ENCODE measurements at regions not wholly inside any gene's neighbourhood (a gene's known extent, or its start where the extent isn't known, plus 50 kb on each side); places are given as distances from the start of the nearest gene placed in this dataset.

DNA sequence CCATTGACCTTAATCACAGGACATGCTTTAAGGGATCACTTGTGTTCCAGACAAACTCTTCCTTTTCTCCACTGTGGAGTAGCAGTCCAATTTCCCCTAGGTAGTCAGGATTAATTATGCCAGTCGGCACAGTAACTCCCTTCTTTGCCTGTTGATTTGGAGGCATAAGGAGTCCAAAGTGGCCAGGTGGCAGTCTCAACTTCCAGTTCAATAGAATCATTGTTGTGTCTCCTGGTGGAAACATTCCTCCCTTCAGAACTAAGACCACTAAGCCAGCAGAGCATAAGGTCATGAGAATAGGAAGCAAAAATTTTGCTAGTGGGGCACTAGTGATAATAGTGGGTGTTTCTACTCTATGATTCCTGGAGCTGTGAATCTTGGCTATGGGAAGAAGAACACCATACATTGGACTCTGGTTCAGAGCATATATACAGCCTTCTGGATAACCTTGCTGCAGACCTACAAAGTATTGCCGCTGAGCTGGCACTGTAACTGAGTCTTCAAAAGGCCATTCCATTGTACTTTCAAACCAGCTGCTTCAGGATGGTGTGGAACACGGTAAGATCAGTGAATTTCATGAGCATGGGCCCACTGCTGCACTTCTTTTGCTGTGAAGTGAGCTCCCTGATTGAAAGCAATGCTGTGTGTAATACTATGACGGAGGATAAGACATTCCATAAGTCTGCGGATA lies 147.3 kb upstream of the MAX start:
- no peak for DNase-seq (ENCODE audit: low read depth in 3 of 3)

DNA sequence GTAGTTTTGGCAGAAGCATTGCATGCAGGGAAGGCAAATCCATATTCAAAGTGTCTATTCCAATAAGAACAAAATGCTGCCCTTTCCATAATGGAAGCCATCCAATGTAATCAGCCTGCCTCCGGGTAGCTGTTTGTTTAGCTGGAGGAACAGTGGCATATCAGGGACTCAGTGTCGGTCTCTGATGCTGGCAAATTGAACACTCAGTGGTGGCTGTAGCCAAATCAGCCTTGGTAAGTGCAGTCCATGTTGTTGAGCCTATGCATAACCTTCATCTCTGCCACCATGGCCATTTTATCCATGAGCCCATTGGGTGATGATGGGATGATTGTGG lies 147.8 kb upstream of the MAX start:
- DNase-seq (ENCODE audit: low read depth in 3 of 3), result no peak

DNA sequence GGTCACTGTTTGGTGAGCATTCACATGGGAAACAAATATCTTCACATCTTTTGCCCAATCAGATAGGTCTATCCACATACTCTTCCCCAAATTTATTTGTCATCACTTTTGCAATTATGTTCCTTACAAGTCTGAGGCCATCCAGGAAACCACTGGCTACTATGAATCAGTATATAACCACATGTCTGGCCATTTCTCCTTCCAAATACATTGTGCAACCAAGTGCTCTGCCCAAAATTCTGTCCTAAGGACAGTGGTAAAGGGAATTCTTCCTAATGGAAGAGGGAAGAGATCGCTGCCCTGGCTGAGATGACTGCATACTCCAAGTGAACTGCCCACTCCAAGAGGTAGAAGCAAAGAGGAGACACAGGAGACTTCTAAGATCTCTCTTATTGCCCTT lies 148.9 kb upstream of the MAX start:
- no peak for DNase-seq (ENCODE audit: low read depth in 3 of 3)

DNA sequence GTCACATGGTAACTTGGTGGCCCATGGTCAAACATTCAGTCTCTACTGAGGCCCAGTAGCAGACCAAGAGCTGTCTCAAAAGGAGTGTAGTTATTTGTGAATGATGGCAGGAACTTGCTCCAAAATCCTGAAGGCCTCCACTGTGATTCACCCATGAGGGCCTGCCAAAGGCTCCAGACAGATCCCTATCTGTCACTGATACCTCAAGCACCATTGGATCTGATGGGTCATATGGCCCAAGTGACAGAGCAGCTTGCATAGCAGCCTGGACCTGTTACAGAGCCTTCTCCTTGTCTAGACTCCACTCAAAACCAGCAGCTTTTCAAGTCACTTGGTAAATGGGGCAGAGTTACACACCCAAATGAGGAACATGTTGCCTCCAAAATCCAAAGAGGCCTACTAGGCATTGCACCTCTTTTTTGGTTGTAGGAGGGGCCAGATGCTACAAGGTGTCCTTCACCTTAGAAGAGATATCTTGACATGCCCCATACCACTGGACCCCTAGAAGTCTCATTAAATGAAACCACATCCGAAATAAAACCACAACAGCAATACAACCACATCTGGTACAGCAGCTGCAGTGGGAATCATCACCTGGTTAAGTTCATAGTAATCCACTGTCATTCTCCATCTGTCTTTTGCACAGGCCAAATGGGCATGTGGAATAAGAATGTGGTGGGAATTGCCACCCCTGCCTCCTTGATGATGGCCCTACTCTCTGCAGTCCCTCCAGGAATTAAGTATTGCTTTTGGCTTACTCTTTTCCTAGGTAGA lies 150.4 kb upstream of the MAX start:
- DNase-seq (ENCODE audit: low read depth in 3 of 3), result no peak

DNA sequence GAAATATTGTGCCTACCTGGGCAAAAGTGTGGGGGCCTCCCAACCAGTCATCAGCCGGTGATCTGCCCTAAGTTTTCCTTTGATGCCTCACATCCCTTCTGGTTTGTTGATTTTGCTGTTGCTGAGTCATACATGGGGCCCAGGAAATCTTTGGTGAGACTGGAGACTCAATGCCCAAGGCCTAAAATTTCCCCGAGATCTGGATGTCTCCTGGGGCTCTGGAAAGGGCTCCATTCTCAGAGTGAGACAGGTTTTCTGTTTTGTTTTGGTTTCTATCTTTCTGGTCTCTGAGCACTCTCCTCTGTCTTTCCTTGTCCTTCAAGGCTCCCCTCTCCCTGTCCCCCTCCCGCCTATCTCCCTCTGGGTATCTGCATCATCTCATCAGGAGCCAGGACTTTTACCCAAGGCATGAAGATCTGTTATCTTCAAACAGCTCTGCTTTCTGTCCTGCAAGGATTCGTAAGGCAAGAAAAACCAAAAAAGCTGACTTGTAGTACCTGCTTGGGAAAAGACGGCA lies 152.8 kb upstream of the MAX start:
- DNase-seq (ENCODE audit: low read depth in 3 of 3), result no peak

DNA sequence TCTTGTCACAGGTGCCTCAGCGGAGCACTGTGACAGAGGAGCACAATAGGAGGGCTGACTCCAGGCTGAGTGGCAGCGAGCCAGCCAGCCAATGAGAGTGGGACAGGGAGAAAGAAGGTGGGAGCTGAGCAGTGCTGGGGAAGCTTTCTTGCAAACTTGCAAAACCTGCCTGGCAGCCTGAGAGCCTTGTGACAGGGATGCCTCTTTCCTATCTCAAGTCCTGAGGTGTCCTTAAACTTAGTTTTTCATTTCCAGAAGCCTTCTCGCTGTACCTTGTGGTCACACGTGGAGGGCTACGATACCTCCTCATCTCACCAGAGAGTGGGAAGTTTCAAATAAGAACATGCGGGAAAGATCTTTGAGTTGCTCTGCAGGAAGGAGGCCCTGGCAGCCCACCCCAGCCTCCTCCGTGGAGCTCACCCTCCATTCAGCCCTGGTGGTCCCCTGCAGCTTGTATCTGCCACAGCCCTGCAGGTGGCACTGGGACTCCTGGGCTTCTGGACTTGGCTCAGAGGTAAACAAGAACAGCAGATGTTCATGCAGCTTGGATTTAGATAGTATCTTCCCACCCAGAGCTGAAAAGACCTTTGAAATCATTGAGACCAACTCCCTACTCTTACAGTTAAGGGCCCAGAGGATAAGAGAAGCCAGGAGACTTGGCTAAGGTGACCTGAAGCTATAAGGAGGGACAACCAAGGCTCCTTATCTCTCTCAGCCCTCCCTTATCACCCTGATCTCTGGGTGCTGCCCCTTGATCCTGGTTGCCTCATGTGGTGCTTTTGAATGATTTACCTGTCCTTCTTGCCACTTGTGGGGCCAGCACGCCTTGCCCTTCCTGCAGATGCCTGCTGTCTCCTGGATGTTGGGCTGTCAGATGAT lies 153.5 kb upstream of the MAX start:
- DNase-seq (ENCODE audit: low read depth in 3 of 3), result no peak

DNA sequence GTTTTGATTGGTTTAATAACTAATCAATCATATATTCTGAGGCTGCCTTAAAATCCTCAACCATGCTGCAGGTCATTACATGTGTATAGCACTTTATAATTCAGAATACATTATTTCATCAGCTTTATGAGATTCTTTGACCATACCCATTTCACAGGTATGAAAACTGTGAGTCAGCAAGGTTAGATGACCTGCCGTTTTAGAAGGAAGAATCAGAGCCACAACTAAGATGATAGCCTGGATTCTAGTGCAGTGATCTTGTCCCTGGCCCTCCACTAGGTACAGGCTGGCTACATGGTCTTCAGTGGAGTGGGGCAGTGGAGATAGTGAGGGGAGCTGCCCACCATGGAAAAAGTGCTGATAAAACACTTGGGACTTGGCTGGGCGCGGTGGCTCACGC lies 154.4 kb upstream of the MAX start:
- DNase-seq (ENCODE audit: low read depth in 3 of 3), result no peak

DNA sequence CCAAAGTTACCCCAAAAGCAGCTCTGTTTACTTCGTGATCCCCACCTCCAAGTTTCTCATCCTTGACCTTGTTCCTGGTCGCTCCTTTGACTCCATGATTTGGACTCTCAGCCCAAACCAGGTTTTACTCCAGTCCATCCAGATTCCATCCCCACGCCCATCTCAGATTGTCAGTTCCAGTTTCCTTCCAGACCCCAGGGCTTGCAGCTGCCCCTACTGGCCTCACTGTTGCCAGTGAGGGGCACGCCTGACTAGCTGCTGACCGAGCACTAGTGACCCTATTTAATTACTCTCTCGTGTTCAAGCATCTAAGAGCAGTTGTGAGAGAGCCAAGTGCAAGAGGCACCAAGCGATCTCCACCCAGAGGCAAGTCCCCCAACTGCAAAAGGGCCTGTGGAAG lies 155.1 kb upstream of the FUT8 start:
- DNase-seq (ENCODE audit: low read depth in 3 of 3), result no peak

DNA sequence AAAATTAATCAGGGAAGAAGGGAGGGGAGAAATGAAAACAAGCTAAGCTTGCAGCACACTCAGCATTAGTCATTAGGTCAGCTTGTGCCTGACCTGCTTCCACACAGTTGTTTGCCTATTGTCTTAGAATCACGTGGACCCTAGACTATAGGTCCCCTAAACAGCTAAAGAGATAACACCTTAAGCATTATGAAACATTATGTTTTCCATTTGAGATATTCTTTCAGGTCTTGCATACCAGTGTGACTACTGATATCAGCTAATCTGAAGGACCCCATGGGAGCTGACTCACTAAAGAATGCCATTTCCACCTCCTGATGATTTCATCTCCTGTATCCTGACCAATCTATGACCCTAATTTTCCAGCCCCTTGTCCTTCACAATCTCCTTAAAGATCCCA lies 154.1 kb upstream of the FUT8 start:
- no peak for DNase-seq (ENCODE audit: low read depth in 3 of 3)

DNA sequence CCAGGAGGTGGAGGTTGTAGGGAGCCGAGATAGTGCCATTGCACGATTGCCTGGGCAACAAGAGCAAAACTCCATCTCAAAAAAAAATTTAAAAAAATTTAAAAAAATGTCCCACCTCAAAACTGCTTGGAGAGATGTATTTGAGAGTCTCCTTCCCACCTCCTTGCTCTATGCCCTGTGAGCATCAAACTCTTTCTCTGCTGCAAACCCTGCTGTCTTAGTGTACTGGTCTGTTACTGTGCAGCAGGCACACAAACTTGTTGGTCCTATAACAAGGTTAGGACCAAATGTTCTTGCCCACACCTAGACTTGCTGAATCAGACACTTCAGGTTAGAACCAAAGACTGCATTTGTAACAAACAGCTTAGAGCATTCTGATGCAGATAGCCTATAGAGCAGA lies 153.5 kb upstream of the FUT8 start:
- no peak for DNase-seq (ENCODE audit: low read depth in 3 of 3)

DNA sequence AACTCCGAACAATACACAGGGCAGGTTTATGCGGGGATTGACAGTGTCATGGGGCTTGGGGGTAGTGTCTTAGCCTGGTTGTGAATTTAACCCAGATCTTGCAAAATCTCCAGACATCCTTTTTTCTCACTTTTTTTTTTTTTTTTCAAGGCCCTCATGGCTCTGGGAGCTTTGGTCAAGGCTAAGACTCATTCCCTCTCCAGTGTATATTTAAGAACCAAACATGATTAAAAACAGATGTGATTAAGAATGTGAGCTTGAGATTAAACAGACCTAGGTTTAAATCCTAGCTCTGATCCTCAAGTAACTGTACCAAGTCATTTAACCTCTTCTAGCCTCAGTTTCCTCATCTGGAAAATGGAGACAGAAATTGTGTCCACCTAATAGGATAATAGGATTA lies 151.7 kb upstream of the FUT8 start:
- no peak for DNase-seq (ENCODE audit: low read depth in 3 of 3)

DNA sequence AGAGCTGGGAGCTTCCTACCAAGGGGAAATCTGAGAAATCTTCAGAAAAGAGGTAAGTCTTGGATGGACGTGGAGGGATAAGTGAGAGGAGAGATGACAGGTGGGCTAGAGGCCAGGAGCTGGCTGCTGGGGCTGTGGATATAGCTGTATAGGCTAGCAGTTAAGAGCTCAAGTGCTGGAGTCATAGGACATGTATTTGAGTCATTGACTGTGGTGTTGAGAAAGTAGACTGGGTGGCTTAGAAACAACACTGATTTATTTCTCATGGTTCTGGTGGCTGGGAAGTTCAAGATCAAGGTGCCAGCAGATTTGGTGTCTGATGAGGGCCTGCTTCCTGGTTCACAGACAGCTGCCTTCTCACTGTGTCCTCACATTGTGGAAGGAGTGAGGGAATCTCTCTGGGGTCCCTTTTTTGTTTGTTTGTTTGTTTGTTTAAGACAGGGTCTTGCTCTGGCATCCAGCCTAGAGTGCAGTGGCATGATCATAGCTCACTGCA lies 151.1 kb upstream of the FUT8 start:
- DNase-seq (ENCODE audit: low read depth in 3 of 3), result no peak

DNA sequence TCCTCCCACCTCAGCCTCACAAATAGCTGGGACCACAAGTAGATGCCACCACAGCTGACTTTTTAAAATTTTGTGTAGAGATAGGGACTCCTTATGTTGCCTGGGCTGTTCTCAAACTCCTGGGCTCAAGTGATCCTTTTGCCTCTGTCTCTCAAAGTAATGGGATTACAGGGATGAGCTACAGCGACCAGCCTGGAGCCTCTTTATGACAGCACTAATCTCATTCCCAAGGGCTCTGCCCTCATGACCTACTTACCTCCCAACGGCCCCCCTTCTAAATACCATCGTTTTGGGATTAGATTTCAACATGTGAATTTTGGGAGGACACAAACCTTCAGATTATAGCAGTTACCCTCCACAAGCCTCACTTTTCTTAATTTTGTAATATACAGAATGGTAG lies 150.6 kb upstream of the FUT8 start:
- DNase-seq (ENCODE audit: low read depth in 3 of 3), result no peak

DNA sequence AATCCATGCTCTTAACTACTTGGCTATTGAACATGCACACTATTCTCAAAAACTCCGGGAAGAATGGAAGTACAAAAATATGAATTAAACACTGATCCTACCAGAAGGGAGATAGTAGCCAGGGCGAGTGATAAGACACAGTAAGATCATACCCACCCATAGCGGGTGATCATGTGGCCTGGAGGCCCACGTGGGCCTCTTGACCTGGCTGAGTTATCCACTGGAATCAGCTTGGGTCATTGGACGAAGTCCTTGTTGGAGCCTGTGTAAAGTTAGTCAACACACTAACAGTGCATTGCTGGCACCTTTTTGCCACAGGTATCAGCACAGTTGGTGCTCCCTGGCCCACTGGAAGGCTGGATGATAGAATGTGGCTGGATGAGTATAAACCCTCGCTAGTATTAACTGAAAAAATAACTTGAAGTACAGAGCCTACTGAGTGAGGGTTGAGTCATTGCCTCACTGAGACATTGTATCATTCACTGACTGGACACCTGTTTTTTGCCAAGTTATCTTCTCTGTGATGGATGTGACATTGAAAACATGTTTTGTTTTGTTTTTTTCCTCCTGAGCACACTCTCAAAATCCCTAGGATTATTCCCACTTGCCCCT lies 149.2 kb upstream of the FUT8 start:
- DNase-seq (ENCODE audit: low read depth in 3 of 3), result no peak

DNA sequence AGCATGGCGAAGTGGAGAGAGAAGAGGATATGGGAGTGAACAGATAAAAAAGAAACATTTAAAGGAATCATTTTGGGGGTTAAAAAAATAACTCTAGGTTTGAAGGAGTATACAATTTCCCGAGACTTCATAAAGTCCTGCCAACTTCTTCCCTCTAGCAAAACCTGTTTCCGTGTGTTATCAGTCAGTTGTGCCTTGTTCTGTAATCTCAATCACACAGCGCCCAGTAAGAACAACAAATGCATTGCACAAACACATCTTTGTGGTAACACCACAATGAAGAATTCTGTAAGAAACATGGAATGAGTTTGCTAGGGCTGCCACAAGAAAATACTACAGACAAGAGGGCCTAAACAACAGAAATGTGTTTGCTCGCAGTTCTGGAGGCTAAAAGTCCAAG lies 144.7 kb upstream of the FUT8 start:
- DNase-seq (ENCODE audit: low read depth in 3 of 3), result no peak

DNA sequence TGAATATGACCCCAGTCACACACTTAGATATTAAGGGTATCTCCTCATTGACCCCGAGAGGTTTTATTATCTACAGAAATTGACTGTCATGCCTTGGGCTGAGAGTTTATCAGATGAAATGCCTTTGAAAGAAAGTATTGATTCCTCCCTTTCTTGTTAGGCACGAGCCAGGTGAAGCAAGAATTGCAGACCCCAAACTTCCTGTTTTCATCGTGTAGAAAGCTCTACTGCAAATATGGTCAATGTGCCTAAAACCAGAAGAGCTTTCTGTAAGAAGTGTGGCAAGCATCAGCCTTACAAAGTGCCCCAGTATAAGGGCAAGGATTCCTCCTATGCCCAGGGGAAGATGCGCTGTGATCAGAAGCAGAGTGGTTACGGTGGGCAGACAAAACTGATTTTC lies 143.9 kb upstream of the FUT8 start:
- no peak for DNase-seq (ENCODE audit: low read depth in 3 of 3)

DNA sequence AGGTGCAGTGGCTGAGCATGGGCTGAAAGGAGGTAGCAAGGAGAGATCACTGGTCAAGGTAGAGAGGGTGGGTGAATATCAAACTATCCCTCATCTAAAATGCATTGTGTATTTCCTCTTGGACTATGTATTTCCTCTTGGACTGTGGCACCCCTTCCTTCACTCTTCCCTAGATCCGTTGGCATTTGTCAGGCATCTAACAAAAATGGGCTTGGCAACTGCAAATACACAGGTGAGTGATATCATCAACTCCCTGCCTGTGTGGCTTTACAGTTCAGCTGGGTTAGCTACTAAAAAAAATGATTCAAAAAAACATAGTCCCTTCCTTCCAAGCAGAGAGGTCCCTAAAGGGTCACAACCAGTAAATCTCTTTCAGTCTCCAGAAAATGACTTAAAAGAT lies 142.8 kb upstream of the FUT8 start:
- no peak for DNase-seq (ENCODE audit: low read depth in 3 of 3)

DNA sequence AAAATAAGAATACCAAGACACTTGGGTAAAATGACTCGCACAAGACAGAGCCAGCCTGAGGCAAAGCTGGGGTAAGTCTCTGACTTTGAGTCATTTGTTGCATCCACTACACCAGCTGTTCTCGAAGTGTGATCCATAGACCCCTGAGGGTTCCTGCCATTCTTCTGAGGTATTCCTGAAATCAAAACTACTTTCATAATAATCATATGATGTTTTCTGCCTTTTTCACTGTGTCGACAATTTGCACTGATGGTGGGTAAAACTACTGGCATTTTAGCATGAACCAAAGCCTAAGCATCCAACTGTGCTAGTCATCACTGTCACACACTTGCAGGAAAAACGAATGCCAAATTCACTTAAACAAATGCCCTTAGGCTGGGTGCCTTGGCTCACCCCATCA lies 135.5 kb upstream of the FUT8 start:
- DNase-seq (ENCODE audit: low read depth in 3 of 3), result no peak

DNA sequence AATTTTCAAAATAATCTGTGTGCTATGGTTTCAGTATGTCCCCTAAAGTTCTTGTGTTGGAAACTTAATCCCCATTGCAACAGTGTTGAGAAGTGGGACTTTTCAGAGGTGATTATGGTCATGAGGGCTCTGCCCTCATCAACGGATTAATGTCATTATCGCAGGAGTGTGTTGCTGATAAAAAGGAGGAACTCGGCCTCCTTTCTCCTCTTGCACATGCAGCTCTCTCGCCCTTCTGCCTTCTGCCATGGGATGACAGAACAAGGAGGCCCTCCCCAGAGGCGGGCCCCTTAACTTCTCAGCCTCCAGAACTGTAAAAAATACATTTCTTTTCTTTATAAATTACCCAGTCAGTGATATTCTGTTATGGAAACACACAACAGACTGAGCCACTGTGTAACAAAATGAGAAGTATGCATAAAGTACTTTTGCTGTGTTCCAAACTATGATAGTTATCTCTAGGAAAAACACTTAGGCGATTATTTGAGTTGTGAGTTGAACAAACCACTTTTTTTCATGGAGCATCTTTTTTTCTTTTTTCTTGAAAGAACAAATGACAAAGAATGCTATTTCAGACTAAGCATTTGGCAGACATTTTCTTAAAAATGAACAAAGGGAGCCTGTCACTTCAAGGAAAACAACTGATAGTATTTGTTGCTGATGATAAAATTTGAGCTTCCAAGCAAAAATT lies 134.8 kb upstream of the FUT8 start:
- DNase-seq (ENCODE audit: low read depth in 3 of 3), result no peak

DNA sequence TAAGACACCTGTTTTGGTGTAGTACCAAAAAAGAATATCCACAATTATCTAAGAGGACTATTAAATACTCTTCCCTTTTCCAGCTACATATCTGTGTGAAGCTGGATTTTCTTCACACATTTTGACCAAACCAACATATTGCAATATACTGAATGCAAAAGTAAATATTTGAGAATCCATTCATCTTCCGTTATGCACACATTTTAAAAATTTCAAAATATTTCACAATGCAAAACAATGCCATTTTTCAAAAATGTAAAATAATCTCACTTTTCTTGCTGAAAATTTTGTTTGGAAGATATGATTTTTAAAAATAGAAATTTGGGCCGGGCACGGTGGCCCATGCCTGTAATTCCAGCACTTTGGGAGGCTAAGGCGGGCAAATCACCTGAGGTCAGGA lies 133.9 kb upstream of the FUT8 start:
- DNase-seq (ENCODE audit: low read depth in 3 of 3), result no peak

DNA sequence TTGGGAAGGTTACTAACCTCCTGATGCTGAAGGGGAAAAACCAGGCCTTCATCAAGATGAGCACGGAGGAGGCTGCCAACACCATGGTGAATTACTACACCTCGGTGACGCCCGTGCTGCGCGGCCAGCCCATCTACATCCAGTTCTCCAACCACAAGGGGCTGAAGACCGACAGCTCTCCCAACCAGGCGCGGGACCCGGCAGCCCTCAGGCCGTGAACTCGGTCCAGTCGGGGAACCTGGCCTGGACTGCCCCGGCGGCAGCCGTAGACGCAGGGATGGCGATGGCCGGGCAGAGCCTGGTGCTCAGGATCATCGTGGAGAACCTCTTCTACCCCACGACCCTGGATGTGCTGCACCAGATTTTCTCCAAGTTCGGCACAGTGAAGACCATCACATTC lies 133.0 kb upstream of the FUT8 start:
- no peak for DNase-seq (ENCODE audit: low read depth in 3 of 3)

All from stimulated activated CD4-positive, alpha-beta T cell treated with anti-CD3 and anti-CD28 coated beads, TNF-alpha, amount 100 ng/mL, for 24 hours (primary cell).